Liver (tissue), 3 donors: ENCODE measurements at regions not wholly inside any gene's neighbourhood (a gene's known extent, or its start where the extent isn't known, plus 50 kb on each side); places are given as distances from the start of the nearest gene placed in this dataset.

Experiments
- ATF3 ChIP-seq: IDR thresholded peaks from 2 replicates; pipeline ENCODE4 v1.6.1; 2016; ENCODE audit warnings: antibody characterized with exemption
- CTCF ChIP-seq: fragments of 150-350 bp; IDR thresholded peaks from 2 replicates; pipeline ENCODE4 v1.5.1; 2017; ENCODE audit warnings: improper control_type of control experiment, low read depth, low read length; ENCODE audit not compliant: missing input control
- EGR1 ChIP-seq, 2 donors: IDR thresholded peaks; 2 replicates each; pipeline ENCODE4 v1.6.1; 2016 to 2018; ENCODE audit warnings: antibody characterized with exemption in 2 of 2, low read depth in 2 of 2
- FOXA1 ChIP-seq: IDR thresholded peaks from 2 replicates; pipeline ENCODE4 v1.6.1; 2016; ENCODE audit warnings: antibody characterized with exemption
- HNF4A ChIP-seq, 2 donors: conservative IDR thresholded peaks; 2 replicates each; pipeline ENCODE4 v1.6.1; 2016; ENCODE audit warnings: antibody characterized with exemption in 2 of 2, mild to moderate bottlenecking in 2 of 2
- RXRA ChIP-seq, 2 donors: IDR thresholded peaks; 2 replicates each; pipeline ENCODE4 v1.6.1; 2017 to 2018; ENCODE audit warnings: antibody characterized with exemption in 2 of 2, mild to moderate bottlenecking in 1 of 2
- SP1 ChIP-seq: IDR thresholded peaks from 2 replicates; pipeline ENCODE4 v1.6.1; 2018; ENCODE audit warnings: antibody characterized with exemption, mild to moderate bottlenecking
- TAF1 ChIP-seq: conservative IDR thresholded peaks from 2 replicates; pipeline ENCODE4 v1.6.1; 2016; ENCODE audit warnings: antibody characterized with exemption, mild to moderate bottlenecking
- TF ChIP-seq, protein P1 (sequence below): IDR thresholded peaks from 2 replicates; pipeline ENCODE4 v1.6.1; 2016; ENCODE audit warnings: antibody characterized with exemption, mild to moderate bottlenecking
- TF ChIP-seq, protein P2 (sequence below): IDR thresholded peaks from 2 replicates; pipeline ENCODE4 v1.6.1; 2016; ENCODE audit warnings: antibody characterized with exemption
- donor health status: healthy.
- donor health status: healthy.

DNA sequence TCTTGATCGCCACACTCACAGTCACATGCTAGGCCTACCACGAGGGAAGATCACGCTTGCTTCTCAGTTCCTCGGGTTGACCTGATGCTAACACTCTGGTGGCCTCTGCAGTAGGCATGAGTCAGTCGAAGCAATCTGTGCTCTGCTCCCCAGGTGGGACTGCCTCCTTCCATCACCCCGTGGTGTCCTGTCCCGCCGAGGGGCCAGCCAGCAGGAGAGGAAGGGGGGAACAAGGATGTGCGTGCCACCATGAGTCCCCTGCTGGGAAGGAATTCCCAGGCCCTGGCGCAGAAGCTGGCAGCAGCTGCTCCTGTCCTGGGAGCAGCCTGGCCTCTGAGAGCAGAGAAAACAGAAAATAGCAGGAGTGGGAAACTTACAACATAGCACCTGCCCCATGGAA lies 695.0 kb upstream of the NRP1 start:
- TF ChIP-seq HNF4A (conservative IDR thresholded peaks at IDR 0.05) (no peak), FOXA1 (no peak), SP1 (no peak), CTCF (no peak), TAF1 (no peak), EGR1 (IDR thresholded peaks at IDR 0.05; ENCODE audit: low read depth in 2 of 2) (no peak), ATF3 (no peak), RXRA (IDR thresholded peaks at IDR 0.05) (no peak)
- TF ChIP-seq, protein P1, sequence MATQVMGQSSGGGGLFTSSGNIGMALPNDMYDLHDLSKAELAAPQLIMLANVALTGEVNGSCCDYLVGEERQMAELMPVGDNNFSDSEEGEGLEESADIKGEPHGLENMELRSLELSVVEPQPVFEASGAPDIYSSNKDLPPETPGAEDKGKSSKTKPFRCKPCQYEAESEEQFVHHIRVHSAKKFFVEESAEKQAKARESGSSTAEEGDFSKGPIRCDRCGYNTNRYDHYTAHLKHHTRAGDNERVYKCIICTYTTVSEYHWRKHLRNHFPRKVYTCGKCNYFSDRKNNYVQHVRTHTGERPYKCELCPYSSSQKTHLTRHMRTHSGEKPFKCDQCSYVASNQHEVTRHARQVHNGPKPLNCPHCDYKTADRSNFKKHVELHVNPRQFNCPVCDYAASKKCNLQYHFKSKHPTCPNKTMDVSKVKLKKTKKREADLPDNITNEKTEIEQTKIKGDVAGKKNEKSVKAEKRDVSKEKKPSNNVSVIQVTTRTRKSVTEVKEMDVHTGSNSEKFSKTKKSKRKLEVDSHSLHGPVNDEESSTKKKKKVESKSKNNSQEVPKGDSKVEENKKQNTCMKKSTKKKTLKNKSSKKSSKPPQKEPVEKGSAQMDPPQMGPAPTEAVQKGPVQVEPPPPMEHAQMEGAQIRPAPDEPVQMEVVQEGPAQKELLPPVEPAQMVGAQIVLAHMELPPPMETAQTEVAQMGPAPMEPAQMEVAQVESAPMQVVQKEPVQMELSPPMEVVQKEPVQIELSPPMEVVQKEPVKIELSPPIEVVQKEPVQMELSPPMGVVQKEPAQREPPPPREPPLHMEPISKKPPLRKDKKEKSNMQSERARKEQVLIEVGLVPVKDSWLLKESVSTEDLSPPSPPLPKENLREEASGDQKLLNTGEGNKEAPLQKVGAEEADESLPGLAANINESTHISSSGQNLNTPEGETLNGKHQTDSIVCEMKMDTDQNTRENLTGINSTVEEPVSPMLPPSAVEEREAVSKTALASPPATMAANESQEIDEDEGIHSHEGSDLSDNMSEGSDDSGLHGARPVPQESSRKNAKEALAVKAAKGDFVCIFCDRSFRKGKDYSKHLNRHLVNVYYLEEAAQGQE: no peak
- TF ChIP-seq, protein P2, sequence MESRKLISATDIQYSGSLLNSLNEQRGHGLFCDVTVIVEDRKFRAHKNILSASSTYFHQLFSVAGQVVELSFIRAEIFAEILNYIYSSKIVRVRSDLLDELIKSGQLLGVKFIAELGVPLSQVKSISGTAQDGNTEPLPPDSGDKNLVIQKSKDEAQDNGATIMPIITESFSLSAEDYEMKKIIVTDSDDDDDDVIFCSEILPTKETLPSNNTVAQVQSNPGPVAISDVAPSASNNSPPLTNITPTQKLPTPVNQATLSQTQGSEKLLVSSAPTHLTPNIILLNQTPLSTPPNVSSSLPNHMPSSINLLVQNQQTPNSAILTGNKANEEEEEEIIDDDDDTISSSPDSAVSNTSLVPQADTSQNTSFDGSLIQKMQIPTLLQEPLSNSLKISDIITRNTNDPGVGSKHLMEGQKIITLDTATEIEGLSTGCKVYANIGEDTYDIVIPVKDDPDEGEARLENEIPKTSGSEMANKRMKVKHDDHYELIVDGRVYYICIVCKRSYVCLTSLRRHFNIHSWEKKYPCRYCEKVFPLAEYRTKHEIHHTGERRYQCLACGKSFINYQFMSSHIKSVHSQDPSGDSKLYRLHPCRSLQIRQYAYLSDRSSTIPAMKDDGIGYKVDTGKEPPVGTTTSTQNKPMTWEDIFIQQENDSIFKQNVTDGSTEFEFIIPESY: no peak
